NCI-H1436 (cell line): ENCODE measurements at regions not wholly inside any gene's neighbourhood (a gene's known extent, or its start where the extent isn't known, plus 50 kb on each side); places are given as distances from the start of the nearest gene placed in this dataset.

Experiments
- DNase-seq: peaks from one replicate; lab custom pipeline; 2025; lab: John Stamatoyannopoulos, UW

- DNase-seq = no peak
These were observed 409.1 kb downstream of the TAF11L14 start for GRCh38 chr5:18043344-18043743.

DNA sequence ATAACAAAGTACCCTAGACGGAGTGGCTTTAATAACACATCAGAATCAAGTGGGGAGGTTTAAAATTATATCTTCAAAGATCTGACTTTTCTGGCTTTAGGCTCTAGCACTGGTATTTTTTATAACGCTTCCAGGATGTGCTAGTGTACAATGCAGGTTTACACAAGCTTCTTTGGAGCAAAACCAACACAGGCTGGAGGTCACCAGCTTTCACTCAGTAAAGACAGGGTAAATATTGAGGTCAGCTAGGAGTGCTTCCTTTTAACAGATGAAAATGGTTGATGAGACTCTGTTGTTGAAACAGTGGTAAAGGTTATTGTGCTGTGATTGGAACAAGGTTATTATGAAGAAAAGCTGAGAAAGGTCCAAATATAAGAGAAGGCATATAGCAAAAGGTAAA lies 414.2 kb downstream of the TAF11L14 start:
- DNase-seq = no peak

DNA sequence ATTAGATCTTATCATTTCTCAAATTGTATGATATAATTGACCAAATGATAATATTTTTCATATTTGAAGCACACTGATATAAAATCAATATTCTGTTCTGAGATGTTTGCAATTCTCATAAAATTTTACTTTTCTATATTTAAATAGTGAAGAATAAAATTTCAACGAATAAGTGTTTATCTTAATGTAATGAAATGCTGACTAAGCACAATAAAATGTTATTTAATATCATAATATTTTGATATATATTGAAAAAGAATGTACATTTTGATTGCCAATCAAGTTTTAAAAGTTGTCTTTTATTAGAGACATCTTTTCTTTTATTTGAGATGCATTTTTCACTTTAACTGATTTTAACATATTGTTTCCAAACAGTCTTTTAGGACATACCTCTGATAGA lies 416.1 kb downstream of the TAF11L14 start:
- DNase-seq = no peak

GRCh38 chr5:18050776-18051175 lies 416.5 kb downstream of the TAF11L14 start:
- no peak for DNase-seq

DNA sequence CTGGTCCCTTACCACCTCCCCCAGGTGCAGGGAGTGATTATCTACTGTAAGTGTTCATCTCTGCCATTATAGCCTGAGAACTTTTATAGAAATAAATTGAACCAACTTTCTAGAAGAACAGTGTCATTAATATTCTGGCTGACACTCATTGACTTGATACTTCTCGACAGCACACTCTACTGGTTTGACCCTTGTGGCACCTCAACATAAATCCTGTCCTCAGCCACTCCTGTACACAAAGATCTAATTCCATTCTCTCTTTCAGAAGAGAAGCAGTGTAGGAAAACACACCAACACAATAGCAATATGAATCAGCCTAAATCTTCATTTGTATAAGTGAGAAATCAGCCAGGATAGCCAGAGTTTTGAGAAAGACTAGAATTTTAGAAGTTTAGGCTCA lies 417.7 kb downstream of the TAF11L14 start:
- DNase-seq = no peak

- DNase-seq = no peak
These were observed 418.3 kb downstream of the TAF11L14 start for GRCh38 chr5:18052569-18052968.

DNA sequence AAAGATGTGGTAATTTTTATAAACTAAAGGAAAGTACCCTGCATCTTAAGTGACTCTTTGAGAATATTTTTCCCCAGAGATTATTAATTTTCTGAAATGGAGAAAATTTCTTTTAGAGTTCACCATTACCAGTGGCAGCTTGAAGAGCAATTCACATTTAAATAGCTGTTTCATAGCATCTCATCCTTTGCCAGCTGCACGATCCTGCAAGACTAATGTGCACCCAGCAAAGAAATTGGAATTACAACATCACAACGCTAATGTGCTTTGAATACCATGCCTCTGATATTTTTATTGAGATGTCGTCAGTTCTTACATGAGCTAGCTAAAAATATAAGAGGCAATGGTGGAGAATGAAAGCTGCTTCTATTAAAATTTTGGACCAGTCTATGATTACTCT lies 423.5 kb downstream of the TAF11L14 start:
- no peak for DNase-seq

GRCh38 chr5:18067615-18068014 lies 433.4 kb downstream of the TAF11L14 start:
- DNase-seq = no peak

DNA sequence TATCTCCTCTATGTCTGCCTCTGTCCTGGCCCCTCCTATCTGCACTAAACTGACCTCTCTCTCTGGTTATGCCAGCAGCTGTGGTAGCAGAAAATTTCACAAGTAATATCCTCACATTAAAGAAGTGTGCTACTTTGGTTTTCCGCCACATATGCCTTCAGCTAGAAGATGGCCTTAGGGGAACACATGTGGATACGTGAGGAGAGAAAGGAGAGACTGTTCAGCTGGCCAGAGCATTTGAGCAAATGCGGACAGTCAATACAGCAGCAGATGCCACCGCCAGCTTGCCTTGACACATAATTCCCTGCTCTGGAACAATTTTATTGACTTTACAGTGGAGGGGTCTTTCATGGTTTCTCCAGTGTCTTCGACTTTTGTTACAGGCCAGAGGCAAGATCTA lies 434.6 kb downstream of the TAF11L14 start:
- DNase-seq = no peak

DNA sequence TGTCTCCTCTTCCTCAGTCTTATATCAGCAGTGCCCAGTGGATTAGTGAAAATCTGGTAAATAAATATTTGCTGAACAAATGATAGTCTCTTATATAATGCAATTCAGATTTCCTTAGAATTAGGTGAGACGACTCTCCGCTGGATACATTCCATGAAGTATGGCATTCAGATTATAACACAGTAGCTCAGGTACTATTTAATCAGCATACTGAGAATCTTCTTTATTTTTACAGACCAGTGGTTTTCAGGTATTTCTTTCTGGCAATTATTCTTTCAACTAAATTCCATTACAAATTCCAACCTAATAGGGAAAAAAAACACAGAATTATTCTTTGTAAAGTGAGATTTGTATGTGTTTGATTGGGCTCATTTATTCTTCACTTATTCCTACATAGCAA lies 435.5 kb downstream of the TAF11L14 start:
- DNase-seq = no peak

DNA sequence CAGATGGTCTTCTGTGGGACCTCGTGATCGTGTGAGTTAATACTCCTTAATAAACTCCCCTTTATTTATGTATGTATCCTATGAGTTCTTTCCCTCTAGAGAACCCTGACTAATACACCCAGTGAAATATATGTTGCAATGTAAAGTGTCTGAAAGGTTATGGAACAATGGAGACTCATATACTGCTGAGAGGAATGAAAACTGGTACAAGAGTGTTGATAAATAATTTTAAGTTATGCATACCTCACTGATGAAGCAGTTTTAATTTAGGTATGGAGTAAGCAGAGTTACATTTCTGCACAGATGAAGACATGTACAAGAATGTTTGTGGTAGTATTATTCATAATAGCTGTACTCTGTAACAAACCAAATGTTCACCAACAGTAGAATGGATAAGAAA lies 438.3 kb downstream of the TAF11L14 start:
- DNase-seq = no peak

DNA sequence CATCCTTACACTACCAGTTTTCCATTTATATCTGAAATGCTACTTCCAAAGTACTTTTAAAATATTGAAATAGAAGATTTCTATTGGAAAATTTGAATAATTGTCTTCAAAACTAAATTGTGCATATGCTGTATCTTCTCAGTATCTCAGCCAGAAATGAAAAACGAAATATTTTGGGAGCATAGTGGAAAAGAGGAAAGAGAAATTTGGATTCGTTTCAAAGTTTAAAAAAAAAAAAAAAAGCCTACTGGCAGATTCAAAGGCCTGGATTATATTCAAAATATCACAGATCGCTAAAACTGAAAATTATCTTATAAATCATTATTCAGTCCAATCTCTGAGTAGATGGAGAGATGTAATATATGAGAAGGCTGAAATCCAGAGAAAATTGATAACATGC lies 440.7 kb downstream of the TAF11L14 start:
- DNase-seq = no peak

DNA sequence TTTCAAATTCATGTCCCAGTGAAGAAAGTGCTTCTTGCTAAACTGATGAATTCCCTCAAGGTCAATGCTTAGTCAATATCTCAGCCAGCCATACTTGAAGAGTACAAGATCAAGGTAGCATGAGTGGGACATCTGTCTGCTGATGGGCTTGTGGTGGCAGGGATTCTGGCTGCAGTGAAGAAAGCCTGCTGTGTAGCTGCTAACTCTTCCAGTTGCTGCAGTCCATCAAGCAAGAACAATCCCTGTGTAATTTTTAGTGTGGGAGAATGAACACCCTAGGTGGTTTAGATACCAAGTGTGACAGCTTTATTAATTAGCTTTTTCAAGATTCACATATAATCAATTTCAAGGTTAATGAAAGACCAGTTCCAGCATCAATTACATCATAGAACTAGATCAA lies 443.9 kb downstream of the TAF11L14 start:
- no peak for DNase-seq

- no peak for DNase-seq
These were observed 445.6 kb downstream of the TAF11L14 start for GRCh38 chr5:18079831-18080230.

DNA sequence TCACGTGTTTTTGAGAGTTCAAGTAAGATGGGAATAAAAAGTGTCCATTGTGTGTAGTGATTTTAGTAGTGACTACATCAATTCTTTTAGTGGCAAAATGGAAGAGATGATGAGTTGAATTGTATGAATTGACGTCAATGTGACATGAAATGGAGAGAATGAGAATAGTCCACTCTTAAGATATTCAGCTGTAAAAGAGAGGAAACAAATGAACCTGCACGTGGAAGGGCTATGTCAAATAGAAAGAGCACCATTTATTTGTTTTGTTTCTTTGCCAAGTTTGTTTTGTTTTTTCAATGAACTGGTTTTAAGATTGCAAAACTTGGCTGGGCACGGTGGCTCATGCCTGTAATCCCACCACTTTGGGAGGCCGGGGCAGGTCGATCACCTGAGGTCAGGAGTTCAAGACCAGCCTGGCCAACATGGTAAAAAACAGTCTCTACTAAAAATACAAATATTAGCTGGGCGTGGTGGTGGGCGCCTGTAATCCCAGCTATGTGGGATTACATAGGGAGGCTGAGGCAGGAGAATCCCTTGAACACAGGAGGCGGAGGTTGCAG lies 453.8 kb downstream of the TAF11L14 start:
- DNase-seq = no peak

DNA sequence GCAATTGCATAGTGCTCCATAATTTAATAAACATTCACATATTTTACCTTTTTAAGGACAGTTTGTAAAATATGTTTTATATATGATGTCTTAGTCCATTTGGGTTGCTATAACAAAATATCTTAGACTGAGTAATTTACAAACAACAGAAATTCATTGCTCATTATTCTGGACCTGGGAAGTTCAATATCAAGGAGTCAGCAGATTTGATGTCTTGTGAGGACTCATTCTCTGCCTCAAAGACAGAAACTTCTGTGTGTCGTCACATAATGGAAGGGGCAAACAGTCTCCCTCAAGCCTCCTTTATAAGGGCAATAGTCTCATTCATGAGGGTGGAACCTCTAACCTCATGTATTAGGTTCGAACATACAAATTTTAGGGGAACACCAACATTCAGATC lies 455.9 kb downstream of the TAF11L14 start:
- DNase-seq = no peak

DNA sequence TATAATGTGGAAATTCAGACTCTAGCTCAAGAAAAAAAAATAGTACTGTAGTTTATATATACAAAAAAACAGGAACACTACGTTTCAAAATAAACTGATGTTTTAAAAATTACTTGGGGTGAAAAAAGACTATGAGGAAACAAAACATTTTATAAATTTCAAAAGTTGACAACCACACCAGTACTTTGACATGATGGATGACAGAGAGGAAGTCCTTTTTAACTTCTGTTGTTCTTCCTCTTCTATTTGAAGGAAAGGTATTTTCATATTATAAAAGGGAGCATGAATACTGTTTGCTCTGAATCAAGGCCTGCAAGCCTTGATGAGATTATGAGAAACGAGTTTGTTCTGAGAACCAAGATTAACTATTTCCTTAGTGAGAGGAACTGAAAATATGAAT lies 456.9 kb downstream of the TAF11L14 start:
- DNase-seq = no peak

DNA sequence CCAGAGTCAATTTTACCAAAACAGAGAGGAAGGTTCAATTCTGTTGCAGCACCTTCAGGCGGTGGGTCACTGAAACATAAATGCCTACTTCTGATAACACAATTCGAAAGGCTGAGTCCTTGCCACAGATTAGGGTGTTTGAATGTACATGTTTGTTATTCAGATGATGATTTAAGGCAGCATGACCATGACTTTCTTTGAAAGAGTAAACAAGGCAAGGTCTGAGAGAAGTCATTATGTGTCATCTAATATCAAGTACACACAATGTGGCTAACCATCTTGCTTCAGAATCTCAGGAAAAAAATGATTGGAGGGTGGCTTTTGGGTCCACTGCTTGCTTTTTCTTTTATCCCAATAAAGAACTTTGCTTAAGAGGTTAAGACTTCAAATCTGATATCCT lies 457.5 kb downstream of the TAF11L14 start:
- DNase-seq = no peak

DNA sequence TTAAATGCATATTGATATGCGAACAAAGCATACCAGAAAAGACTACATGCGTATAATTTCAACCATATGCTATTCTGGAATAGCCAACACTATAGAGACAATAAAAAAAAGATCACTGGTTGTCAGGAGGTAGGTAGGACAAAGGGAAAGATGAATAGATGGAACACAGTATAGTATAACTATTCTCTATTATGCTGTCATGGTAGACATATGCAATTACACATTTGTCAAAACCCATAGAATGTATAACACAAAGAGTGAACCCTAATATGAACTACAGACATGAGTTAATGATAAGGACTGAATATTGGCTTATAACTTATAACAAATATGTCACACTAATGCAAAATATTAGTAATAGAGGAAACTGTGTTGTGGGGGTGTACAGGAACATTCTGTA lies 460.8 kb downstream of the TAF11L14 start:
- no peak for DNase-seq

- DNase-seq = no peak
These were observed 463.6 kb downstream of the TAF11L14 start for GRCh38 chr5:18097817-18098216.

DNA sequence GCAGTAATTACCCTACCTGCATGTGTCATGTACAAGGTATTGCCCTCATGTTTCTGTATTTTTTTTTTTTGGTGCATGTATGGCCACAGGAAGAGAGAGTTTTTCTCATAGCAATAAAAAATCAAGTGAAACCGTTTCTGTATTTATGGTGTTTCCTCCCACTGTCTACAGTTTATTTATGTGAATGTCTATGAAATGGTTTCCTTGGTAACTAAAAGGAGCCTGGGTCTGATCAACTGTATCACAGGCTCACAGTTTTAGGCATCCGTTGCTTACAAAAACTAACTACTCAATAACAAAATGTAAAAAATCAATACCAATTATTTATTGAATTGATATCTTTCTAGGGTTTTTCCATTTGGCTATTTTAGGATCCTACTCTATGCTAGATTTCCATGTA lies 464.4 kb downstream of the TAF11L14 start:
- no peak for DNase-seq

GRCh38 chr5:18099261-18099660 lies 465.0 kb downstream of the TAF11L14 start:
- DNase-seq = no peak

- no peak for DNase-seq
These were observed 467.3 kb downstream of the TAF11L14 start for GRCh38 chr5:18101532-18101931.

GRCh38 chr5:18102733-18103132 lies 468.5 kb downstream of the TAF11L14 start:
- DNase-seq = no peak

DNA sequence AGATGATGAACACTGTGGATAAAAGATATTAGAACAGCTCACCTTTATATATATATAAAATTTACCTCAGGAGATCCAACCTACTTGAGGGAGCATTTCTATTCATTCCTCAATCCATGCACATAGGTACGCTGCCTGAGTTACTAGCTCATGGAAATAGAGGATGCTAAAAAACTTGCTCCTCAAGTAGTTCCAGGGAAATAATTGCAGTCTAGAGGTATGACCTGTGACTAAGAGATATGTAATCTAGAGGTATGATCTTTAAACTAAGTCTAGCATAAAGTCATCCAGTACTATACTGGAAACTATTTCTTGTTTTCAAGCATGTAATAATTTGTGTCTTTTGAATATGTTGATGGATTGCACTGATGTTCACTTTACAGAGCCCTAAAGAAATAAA lies 471.2 kb downstream of the TAF11L14 start:
- DNase-seq = no peak
